ENCODE measurements at regions not wholly inside any gene's neighbourhood (a gene's known extent, or its start where the extent isn't known, plus 50 kb on each side); places are given as distances from the start of the nearest gene placed in this dataset.

DNA sequence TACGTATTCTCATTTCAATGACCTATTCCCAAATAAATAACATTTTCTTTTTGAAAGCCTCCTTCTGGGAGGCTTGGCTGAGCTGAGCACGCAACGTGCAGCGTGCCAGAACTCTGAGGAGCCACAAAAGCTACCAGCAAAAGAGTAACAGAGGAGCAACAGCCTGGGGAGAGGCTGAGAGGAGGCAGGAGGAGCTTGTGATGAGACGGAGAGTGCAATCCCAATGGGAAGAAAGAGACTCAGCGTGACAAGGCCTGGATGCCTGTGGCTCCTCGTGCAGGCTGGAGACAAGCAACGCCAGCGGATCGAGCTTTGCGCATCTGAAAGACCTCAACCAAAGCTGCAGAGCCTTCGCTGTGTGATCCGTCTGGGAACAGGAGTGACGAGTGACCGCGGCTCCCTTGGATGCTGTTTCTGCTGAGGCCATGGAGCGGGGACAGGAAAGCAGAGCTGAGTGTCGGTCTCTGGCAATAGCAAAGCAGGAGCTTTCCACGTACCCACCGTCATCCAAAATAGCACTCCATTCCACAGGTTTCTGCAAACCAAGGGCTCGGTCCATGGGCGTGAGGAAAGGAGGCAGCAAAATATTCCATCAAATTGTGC is 171.7 kb upstream of the PFKP start:
- Histone ChIP-seq H3K9me3 (no peaks in the 10 kb centered on the region), H3K4me1 (no peaks in the 10 kb centered on the region), H3K27me3 (replicated peaks in 1 of 7) (peaks cover 0 to 2% (median 0%) of the 10 kb centered on the region in 7 donors), H3K4me3 (no peak overlapping the region), H3K27ac (no peak overlapping the region), H3K36me3 (no peaks in the 10 kb centered on the region)
- TF ChIP-seq, protein P1, sequence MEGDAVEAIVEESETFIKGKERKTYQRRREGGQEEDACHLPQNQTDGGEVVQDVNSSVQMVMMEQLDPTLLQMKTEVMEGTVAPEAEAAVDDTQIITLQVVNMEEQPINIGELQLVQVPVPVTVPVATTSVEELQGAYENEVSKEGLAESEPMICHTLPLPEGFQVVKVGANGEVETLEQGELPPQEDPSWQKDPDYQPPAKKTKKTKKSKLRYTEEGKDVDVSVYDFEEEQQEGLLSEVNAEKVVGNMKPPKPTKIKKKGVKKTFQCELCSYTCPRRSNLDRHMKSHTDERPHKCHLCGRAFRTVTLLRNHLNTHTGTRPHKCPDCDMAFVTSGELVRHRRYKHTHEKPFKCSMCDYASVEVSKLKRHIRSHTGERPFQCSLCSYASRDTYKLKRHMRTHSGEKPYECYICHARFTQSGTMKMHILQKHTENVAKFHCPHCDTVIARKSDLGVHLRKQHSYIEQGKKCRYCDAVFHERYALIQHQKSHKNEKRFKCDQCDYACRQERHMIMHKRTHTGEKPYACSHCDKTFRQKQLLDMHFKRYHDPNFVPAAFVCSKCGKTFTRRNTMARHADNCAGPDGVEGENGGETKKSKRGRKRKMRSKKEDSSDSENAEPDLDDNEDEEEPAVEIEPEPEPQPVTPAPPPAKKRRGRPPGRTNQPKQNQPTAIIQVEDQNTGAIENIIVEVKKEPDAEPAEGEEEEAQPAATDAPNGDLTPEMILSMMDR (IDR thresholded peaks at IDR 0.05 in 8 of 11, conservative IDR thresholded peaks at IDR 0.05 in 3 of 11) = no peak
- TF ChIP-seq POLR2A (IDR thresholded peaks at IDR 0.05) = no peak
- TF ChIP-seq POLR2AphosphoS5 (IDR thresholded peaks at IDR 0.05) = no peak
- intact Hi-C loops (cut with DNase I; ENCODE audit: low total_unique reads) = no loop called here
- WGBS, 5 donors = 76 to 91% (median 83%) methylated on average over 22 of the region's 22 CpGs
- DNase-seq = no peak

DNA sequence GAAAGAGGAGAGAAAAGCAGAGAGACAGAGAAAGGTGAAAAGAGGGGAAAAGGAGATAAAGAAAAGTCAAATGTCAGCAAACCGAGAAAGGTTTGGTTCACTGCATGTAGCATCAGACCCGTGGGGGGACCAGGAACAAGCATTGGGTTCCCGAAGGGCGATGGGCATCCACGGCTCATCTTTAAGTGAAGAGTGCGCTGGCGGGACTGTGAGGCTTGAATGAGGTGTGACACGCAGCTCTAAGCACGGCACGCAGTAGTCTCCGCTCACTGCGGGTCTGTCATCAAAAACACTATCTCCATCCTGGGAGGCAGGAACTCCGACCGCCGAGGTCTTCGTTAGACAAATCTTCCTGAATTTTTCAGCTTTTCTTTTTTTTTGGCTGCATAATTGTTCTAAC is 173.4 kb upstream of the PFKP start:
- no peak for DNase-seq
- WGBS, 5 donors = 89 to 93% (median 93%) methylated on average over 16 of the region's 16 CpGs
- H3K4me3 ChIP-seq = no peak overlapping the region
- intact Hi-C loops (cut with DNase I; ENCODE audit: low total_unique reads) = no loop called here
- H3K27me3 ChIP-seq (replicated peaks in 1 of 7) = peaks cover 0 to 3% (median 0%) of the 10 kb centered on the region in 7 donors
- H3K4me1 ChIP-seq = no peaks in the 10 kb centered on the region
- H3K27ac ChIP-seq = no peak overlapping the region
- TF ChIP-seq, protein P1 (IDR thresholded peaks at IDR 0.05 in 8 of 11, conservative IDR thresholded peaks at IDR 0.05 in 3 of 11) = no peak
- TF ChIP-seq POLR2A (IDR thresholded peaks at IDR 0.05) (no peak), POLR2AphosphoS5 (IDR thresholded peaks at IDR 0.05) (no peak)
- no peaks in the 10 kb centered on the region for H3K36me3 ChIP-seq
- no peaks in the 10 kb centered on the region for H3K9me3 ChIP-seq

DNA sequence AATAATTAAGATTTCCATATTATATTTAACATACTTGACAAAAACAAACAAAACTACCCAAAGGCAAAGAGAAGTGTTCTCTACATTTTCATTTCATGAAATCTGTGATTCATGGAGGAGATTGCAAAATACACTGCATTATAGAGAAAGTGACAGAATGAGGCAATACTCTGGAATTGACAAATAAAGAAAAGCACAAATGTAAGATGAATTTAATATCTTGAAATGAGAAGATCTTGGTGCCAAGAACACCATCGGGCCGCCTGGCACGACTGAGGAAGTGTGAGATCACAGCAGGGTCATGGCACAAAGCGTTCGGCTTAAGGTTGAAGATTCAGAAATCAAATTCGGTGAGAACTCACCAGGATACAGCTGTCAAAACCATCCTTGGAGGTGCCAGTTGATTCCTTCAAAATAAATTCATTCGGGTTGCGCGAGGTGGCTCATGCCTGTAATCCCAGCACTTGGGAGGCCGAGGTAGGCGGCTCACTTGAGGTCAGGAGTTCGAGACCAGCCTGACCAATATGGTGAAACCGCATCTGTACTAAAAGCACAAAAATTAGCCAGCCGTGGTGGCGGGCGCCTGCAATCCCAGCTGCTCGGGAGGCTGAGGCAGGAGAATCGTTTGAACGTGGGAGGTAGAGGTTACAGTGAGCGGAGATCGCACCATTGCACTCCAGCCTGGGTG is 174.0 kb upstream of the PFKP start:
- intact Hi-C loops (cut with DNase I; ENCODE audit: low total_unique reads) = no loop called here
- 80 to 94% (median 84%) methylated on average over 21 of the region's 21 CpGs for WGBS, 5 donors
- H3K9me3 ChIP-seq = no peaks in the 10 kb centered on the region
- DNase-seq = no peak
- H3K27me3 ChIP-seq (replicated peaks in 1 of 7) = peaks cover 0 to 3% (median 0%) of the 10 kb centered on the region in 7 donors
- no peak overlapping the region for H3K27ac ChIP-seq
- no peaks in the 10 kb centered on the region for H3K4me1 ChIP-seq
- TF ChIP-seq POLR2AphosphoS5 (IDR thresholded peaks at IDR 0.05) (no peak), POLR2A (IDR thresholded peaks at IDR 0.05) (no peak)
- TF ChIP-seq, protein P1 (IDR thresholded peaks at IDR 0.05 in 8 of 11, conservative IDR thresholded peaks at IDR 0.05 in 3 of 11) = no peak
- no peaks in the 10 kb centered on the region for H3K36me3 ChIP-seq
- no peak overlapping the region for H3K4me3 ChIP-seq

DNA sequence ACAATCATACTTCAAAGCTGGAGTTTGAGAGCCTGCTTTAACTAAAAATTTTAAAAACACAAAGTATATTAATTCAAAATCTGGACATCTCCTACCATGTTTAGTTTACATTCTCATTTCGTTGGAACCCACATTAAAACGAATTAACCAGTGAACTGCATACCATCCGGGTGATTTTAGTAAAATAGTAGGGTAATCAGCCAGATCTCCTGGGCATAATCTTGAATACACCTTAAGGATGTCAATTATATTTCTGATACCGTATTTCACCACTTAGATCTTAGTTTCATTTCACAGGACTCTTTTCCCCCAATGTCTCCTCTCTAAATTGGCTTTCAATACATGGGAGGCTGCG is 175.6 kb upstream of the PFKP start:
- H3K27me3 ChIP-seq (replicated peaks in 1 of 7) = peaks cover 0 to 5% (median 0%) of the 10 kb centered on the region in 7 donors
- intact Hi-C loops (cut with DNase I; ENCODE audit: low total_unique reads) = no loop called here
- H3K36me3 ChIP-seq = no peaks in the 10 kb centered on the region
- DNase-seq = no peak
- no peaks in the 10 kb centered on the region for H3K9me3 ChIP-seq
- H3K4me3 ChIP-seq = no peak overlapping the region
- no peak overlapping the region for H3K27ac ChIP-seq
- WGBS, 5 donors = 83 to 90% (median 87%) methylated on average over 5 of the region's 5 CpGs
- no peaks in the 10 kb centered on the region for H3K4me1 ChIP-seq
- TF ChIP-seq POLR2A (IDR thresholded peaks at IDR 0.05) = no peak
- TF ChIP-seq, protein P1 (IDR thresholded peaks at IDR 0.05 in 8 of 11, conservative IDR thresholded peaks at IDR 0.05 in 3 of 11) = no peak
- no peak for TF ChIP-seq POLR2AphosphoS5 (IDR thresholded peaks at IDR 0.05)

All from spleen (tissue), 11 donors.